ENCODE measurements at regions not wholly inside any gene's neighbourhood (a gene's known extent, or its start where the extent isn't known, plus 50 kb on each side); places are given as distances from the start of the nearest gene placed in this dataset.
"Not testable (repeated sequence)": the region's sequence is repeated elsewhere in the genome, so short reads cannot be mapped to it uniquely, and the experiment has no call there.

DNA sequence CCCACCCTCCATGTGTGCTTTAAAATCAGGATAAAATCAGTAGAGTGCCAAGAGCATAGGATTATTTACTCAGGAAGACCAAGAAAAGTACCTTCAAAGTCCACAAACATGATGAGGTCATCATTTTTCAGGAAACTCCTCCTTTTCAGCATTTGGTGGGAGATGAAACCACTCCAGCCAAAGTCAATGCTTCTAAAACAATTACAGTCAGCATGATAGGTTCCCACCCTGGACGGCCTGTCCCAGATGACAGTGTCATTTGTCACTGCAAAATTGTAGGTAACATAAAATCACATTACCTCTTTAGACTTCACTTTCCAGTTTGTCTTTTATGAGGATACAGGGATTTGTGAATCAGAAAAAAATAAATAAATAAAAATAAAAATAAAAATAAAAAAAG, 638.0 kb downstream of the SPATA31A6 start:
- not testable (repeated sequence) for H3K36me3 Mint-ChIP-seq (ENCODE audit: low read depth); H3K9me3 Mint-ChIP-seq; H3K27me3 Mint-ChIP-seq (ENCODE audit: low read depth, poor library complexity)

DNA sequence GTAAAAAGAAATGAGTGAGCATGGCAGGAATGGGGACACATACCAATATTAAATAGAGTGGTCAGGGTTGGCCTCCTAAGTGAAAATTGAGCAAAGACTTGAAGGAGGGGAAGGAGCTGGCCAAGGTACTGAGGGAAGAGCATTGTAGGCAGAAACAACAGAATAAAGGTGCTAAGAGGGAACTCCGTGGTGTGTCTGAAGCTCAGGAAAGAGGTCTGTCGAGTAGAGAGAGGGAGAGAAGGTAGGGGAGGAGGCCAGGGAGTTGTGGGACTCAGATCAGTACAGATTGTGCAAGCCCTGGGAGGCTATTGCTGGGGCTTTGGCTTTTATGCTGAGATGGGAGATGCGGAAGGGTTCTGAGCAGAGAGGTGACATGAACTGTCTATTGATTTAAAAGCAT, 664.7 kb downstream of the SPATA31A6 start:
- H3K36me3 Mint-ChIP-seq (ENCODE audit: low read depth); DNase-seq; H3K27me3 Mint-ChIP-seq (ENCODE audit: low read depth, poor library complexity); H3K4me3 Mint-ChIP-seq; H3K4me1 Mint-ChIP-seq; H3K27ac Mint-ChIP-seq: not testable (repeated sequence)
- peaks cover 26% of the 10 kb centered on the region for H3K9me3 Mint-ChIP-seq

More for the DNA sequence above, 638.0 kb downstream of the SPATA31A6 start:
- H3K4me3 Mint-ChIP-seq, H3K4me1 Mint-ChIP-seq, DNase-seq, H3K27ac Mint-ChIP-seq: not testable (repeated sequence)

DNA sequence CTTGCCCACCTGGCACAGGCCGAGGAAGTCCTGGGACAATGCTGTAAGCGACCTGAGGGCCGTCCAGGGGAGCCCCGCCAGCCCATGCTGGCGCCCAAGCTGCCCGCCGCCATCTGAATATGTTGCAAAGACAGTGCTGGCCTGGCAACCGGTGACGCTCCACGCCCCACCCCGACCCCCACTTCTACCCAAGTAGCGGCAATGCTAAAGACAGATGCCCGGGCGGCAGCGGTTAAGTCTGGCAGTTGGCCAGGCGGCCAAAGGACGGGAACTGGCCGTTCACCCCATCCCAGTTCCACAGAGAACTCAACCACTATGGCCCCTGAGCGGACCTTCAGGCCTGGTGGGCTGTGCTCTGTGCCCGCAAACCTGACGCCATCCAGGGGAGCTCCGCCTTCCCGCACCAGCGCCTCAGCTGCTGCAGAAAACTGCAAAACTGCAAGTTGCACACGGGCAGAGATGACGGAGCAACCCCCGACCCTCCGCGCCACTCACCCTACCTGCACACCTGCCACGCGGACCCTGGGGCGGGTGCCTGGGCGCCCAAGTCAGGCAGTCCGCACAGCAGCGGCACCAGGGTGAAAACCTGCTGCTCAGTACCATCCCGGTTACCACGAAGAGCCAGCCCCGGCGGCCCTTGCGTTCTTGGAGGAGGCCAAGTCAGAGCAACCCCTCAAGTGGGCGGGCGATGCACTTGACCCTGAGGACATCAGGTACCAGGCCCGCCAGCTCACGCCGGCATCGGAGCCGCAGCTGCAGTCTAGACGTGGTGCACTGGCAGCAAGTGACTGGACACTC, 667.6 kb downstream of the SPATA31A6 start:
- H3K36me3 Mint-ChIP-seq (ENCODE audit: low read depth); H3K27ac Mint-ChIP-seq; H3K27me3 Mint-ChIP-seq (ENCODE audit: low read depth, poor library complexity); H3K4me3 Mint-ChIP-seq; DNase-seq; H3K4me1 Mint-ChIP-seq: not testable (repeated sequence)
- H3K9me3 Mint-ChIP-seq, result peaks cover 18% of the 10 kb centered on the region

GRCh38 chr9:42851701-42852100, 668.2 kb downstream of the SPATA31A6 start:
- not testable (repeated sequence) for H3K4me3 Mint-ChIP-seq; H3K4me1 Mint-ChIP-seq; H3K36me3 Mint-ChIP-seq (ENCODE audit: low read depth); H3K27ac Mint-ChIP-seq; H3K27me3 Mint-ChIP-seq (ENCODE audit: low read depth, poor library complexity); DNase-seq
- H3K9me3 Mint-ChIP-seq, result peaks cover 18% of the 10 kb centered on the region

DNA sequence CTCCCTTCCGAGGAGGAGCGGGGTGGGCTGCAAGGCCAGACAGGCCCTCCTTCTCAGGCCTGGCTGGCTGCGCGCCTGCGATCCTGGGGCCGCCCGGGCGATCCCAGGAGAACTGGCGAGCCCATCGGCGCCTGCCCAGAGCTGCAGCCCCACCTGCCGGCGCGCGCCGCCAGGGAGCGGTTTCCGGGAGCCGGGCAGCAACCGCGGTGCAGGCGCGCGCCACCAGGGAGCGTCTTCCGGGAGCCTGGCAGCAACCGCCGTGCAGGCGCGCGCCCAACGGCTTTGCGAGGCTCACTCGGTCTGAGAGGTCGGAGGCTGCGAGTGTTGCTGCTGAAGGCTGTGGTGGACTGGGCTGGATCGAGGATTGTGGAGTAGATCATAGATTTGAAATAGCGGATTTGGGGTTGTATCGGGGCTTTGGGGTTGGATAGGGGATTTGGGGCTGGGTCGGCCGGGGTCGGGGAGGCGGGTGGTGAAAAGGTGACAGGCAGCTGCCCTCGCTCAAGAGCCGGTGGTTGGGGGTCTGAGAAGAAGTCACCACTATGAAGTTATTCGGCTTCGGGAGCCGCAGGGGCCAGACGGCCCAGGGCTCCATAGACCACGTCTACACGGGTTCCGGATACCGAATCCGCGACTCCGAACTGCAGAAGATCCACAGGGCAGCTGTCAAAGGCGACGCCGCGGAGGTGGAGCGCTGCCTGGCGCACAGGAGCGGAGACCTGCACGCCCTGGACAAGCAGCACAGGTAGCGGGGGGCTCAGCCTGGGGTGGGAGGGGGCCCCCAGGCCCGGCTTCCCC, 668.9 kb downstream of the SPATA31A6 start:
- peaks cover 18% of the 10 kb centered on the region for H3K9me3 Mint-ChIP-seq
- H3K4me1 Mint-ChIP-seq; H3K27ac Mint-ChIP-seq; H3K36me3 Mint-ChIP-seq (ENCODE audit: low read depth); H3K27me3 Mint-ChIP-seq (ENCODE audit: low read depth, poor library complexity): not testable (repeated sequence)
- peak; percentile 49 for DNase-seq
- H3K4me3 Mint-ChIP-seq, result peak overlapping the region; percentile 81

- H3K9me3 Mint-ChIP-seq; H3K27ac Mint-ChIP-seq; H3K27me3 Mint-ChIP-seq (ENCODE audit: low read depth, poor library complexity); H3K4me1 Mint-ChIP-seq; H3K36me3 Mint-ChIP-seq (ENCODE audit: low read depth); DNase-seq; H3K4me3 Mint-ChIP-seq: not testable (repeated sequence)
Measured at GRCh38 chr9:42860133-42860532, 676.7 kb downstream of the SPATA31A6 start.

DNA sequence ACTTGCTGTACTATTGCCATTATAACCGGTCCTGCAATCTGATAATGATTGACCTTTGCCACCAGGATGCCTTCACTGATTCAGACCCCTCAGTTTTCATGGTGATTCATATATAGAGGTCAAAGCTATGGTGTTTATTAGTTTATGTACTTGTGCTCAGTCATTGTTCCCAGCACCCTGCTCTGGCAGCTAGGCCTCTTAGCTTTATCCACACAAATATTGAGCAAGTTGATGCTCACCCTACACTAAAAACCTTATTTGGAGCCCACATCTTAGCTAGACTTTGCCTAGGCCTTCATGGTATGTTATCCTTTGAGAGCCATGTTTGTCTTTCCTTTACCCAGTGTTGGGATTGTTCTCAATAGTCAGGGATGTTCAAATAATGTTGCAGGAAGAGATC, 679.0 kb downstream of the SPATA31A6 start:
- not testable (repeated sequence) for H3K9me3 Mint-ChIP-seq; H3K4me1 Mint-ChIP-seq; H3K4me3 Mint-ChIP-seq; DNase-seq; H3K27ac Mint-ChIP-seq; H3K27me3 Mint-ChIP-seq (ENCODE audit: low read depth, poor library complexity); H3K36me3 Mint-ChIP-seq (ENCODE audit: low read depth)

Measured in nephron progenitor cell (in vitro differentiated cells).